RKO (cell line): ENCODE measurements at regions not wholly inside any gene's neighbourhood (a gene's known extent, or its start where the extent isn't known, plus 50 kb on each side); places are given as distances from the start of the nearest gene placed in this dataset.

Experiments
- DNase-seq: peaks from one replicate; pipeline ENCODE4 v3.0.0-alpha.2; 2016; ENCODE audit warnings: low spot score

DNA sequence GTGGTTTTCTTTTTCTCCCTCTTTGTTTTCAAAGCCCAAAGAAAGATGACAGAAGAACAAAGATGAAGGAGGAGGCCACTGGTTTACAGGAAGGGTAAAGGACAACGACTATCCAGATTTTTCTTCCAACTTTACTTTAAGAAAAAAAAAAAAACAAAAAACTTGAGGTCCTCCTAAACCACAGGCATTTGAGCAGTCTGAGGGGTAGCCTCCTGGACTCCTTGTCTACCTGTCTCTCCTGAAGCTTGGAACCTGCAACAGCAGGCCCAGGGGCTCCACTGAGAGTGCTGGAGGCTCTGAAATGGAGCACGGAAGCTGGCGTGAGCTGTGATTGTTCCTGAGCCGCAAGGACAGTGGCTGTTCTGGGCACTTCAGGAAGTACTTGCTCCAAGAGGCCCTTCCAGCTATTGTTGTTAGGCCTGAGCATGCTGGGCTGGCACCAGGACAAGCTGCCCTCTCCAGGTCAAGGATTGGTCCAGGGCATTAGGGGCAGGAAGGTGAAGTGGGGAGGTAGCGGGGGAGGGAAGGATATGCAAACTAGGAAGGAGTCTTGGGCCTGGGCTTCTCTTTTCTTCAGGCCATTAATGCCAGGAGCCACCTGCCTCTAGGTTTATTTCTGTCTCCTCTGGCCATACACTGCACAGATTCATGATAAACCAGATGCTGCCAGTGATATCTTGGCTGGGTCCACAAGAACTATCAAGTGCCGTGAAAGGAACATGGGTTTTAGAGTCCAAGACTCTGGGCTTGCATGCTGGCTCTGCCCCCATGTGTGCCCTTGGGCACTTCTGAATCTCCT is 147.3 kb downstream of the CCDC34 start:
- no peak for DNase-seq

- DNase-seq: no peak
Observed at GRCh38 chr11:27214713-27215112, 148.3 kb downstream of the CCDC34 start.

- peak; percentile 11 for DNase-seq
Observed at GRCh38 chr11:27213232-27213660, 149.8 kb downstream of the CCDC34 start.

DNA sequence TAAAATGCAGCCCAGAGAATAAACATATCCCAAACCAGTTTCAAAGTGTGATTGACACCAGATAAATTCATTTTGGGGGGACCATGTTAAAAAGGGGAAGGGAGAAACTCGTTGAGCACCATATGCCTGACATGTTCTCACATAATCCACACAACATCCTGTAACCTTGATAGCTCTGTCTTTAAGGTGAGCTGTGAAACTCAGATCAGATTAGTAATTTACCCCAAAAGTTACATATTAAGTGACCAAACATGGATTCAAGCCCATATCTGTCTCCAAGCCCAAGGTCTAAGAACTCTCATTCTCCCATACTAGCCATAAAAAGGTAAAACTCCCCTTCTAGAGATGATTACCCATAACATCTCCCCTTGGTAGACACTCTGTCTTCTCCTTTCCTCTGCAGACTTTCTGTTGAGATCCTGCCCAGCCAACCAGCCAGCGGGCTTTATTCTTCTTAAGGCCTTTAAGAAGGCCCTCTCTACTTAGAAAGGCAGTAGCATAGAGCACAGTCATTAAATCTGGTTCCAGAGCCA is 150.7 kb downstream of the CCDC34 start:
- no peak for DNase-seq

DNA sequence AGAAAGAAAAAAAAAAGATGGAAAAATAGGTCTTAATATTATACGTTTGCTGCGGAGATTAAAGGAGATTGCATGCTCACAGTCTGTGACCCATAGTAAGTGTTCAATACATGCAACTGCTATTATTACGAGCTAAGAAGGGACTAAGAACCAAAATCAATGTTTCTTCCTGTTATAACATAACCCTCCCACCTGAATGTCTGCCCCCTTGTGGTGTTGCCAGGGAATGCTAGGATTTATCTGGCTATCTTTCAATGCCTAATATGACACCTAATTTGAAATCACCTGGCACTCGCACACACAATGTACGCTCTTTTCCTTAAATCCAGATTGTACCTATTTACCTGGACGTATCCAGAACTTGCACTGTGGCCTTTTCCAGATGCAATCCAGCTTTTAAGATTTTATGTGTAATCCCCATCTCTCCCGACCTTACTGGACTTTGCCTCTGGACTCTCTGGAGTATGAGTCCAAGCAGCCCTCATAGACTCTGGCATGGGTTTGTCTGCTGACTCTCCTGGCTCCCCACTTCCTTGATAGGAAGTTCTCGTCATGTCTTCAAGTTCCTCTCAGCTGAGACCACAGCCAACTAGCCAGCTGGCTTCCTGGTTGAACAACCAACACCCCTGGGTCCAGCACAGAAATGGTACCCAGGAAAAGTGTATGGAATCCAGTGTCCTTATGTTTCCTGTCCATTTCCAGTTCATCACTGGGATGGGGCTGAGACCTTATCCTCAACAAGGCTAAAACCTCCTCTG is 151.5 kb downstream of the CCDC34 start:
- no peak for DNase-seq

DNA sequence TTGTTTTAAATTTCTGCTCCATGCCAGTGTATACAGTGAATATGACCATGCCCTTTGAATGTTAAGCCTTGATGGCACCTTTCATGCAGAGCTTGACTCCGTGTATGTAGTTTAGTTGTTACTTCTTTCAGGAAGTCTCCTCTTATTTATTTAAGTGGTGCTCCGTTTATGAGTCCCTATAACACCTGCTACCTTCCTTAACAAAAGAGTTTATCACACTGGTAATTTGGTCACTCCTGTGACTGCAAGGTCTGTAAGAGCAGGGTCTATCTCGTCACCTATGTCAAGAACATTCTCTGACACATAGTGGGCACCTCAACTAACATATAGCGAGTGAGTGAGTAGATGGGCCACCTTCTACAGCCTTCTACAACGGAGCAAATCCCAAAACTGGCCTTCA is 152.5 kb downstream of the CCDC34 start:
- DNase-seq: no peak

DNA sequence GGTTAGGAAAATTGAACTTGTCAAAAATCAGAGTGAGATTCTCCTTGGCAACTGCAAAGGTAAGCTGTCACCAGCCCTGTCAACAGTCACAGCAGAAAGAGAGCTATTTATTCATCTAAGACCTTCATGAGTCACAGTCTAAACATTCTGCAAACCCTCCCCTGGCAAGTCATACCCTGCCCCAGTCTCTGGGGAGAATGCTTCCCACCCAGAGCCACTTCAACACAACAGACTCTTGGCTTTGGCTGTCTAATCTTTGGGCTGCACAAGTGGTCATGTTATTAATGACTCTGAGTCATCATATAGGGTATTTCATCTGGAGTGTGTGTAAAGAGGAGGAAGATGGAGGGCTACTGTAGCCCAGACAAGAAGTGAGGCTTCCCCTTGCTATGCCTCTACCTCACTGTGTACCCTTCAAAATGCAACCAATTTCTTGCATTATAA is 153.4 kb downstream of the CCDC34 start:
- DNase-seq: peak; percentile 26

- no peak for DNase-seq
Observed at GRCh38 chr11:27208846-27209245, 154.2 kb downstream of the CCDC34 start.

DNA sequence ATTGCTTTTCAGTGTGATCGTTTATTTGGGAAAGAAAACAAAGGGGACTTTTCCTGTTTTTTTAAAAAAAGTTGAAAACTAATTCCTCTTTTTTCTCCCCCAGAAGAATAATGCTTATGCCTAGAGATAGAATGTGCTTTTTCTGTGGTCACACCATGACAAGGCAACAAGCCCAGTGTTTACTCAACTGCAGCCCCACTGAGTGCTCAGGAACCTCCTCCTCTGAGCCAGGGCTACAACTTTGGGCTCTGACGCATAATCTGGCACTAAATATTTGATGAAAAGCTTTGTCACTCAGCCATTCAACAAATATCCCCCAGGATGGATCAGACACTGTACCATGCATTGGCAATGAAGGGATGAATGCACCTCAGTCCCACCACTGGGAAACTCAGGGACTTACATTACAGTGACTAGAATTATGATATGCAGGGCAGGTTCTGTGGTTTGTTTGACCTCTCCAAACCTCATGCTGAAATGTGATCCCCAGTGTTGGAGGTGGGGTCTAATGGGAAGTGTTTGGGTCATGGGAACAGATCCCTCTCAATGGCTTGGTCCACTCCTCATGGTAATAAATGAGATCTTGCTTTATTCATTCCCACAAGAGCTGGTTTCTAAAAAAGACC is 155.9 kb downstream of the CCDC34 start:
- no peak for DNase-seq

- DNase-seq: no peak
Observed at GRCh38 chr11:27205779-27206570, 157.0 kb downstream of the CCDC34 start.

DNA sequence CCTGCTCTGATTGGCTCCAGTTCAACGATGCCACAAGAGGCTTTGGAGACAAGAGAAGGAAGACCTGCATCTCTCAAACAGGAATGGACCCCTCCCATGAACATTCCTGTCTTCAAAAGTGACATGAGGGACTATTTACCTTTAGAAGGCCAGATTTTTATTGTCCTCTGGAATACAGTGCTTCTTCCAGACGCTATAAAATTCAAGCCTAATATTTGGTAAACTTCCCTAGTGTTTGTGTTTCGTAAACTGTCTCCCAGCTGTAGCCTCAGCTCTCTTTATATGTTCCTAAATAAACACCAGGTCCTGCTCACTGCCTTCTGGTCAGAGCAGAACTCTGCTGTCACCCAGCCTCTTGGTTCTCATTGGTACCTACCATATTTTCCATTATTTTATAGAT is 157.8 kb downstream of the CCDC34 start:
- no peak for DNase-seq

- DNase-seq: no peak
Observed at GRCh38 chr11:27204529-27204928, 158.5 kb downstream of the CCDC34 start.

GRCh38 chr11:27203077-27203647 is 159.9 kb downstream of the CCDC34 start:
- DNase-seq: no peak

- no peak for DNase-seq
Observed at GRCh38 chr11:27201454-27202302, 161.1 kb downstream of the BBOX1 start.

GRCh38 chr11:27200779-27201453 is 160.3 kb downstream of the BBOX1 start:
- no peak for DNase-seq

GRCh38 chr11:27196203-27196897 is 155.7 kb downstream of the BBOX1 start:
- no peak for DNase-seq

GRCh38 chr11:27195837-27196202 is 155.2 kb downstream of the BBOX1 start:
- no peak for DNase-seq

DNA sequence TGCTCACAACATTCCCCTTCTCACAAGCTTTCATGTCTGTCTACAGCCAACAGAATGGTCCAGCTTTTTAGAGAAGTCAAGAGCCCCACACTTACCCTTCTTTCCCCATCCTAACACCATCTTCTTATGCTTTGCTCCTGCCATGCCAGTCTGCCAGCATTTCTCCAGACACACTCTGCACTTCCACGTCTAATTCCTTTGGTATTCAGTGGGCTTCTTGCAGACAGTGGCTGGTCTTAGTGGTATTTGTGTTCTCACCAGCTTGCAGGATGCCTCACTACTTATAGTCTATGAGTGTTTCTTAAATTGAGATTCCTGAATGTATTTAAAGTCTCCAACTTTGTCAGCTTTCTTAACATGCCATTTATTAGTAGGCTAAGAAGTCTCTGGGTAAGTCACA is 154.4 kb downstream of the BBOX1 start:
- no peak for DNase-seq
